Astrocyte of the spinal cord (primary cell): ENCODE measurements at regions not wholly inside any gene's neighbourhood (a gene's known extent, or its start where the extent isn't known, plus 50 kb on each side); places are given as distances from the start of the nearest gene placed in this dataset.

Experiments used
- DNase-seq: peaks from one replicate; pipeline ENCODE4 v3.0.0; 2011; ENCODE audit warnings: low read depth, low spot score
- H3K4me3 ChIP-seq: 2 replicates; pipeline ENCODE4 v1.5.1; 2011; ENCODE audit warnings: low read depth, mild to moderate bottlenecking, low read length, moderate library complexity
- in situ Hi-C: cut with HindIII; loops from 2 replicates; pipeline ENCODE4 v1.10.0; 2017; ENCODE audit warnings: low sequenced_read_pairs
- TF ChIP-seq, protein P1 (sequence below): IDR thresholded peaks from 2 replicates; pipeline ENCODE4 v1.5.1; 2012; ENCODE audit warnings: low read depth, mild to moderate bottlenecking, low read length, inconsistent platforms

DNA sequence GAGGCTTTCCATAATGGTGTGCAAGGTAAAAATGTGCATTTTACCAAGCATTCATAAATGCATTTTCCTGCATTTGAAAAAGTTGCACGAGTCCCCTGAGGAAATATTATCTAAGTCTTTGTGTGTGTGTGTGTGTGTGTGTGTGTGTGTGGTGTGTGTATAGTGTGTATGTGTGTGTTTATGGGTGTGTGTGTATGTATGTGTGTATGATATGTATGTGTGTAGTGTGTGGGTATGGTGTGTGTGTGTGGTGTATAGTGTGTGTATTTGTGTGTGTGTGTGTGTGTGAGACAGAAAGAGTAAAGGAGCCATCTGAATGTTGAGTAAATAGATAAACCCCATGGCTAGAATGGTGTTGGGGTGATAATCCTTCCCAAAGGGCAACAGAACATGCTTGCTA is 229.6 kb upstream of the TBC1D5 start:
- in situ Hi-C loops, result no loop called here
- no peak overlapping the region for H3K4me3 ChIP-seq
- TF ChIP-seq, protein P1, sequence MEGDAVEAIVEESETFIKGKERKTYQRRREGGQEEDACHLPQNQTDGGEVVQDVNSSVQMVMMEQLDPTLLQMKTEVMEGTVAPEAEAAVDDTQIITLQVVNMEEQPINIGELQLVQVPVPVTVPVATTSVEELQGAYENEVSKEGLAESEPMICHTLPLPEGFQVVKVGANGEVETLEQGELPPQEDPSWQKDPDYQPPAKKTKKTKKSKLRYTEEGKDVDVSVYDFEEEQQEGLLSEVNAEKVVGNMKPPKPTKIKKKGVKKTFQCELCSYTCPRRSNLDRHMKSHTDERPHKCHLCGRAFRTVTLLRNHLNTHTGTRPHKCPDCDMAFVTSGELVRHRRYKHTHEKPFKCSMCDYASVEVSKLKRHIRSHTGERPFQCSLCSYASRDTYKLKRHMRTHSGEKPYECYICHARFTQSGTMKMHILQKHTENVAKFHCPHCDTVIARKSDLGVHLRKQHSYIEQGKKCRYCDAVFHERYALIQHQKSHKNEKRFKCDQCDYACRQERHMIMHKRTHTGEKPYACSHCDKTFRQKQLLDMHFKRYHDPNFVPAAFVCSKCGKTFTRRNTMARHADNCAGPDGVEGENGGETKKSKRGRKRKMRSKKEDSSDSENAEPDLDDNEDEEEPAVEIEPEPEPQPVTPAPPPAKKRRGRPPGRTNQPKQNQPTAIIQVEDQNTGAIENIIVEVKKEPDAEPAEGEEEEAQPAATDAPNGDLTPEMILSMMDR, result no peak
- DNase-seq, result no peak

DNA sequence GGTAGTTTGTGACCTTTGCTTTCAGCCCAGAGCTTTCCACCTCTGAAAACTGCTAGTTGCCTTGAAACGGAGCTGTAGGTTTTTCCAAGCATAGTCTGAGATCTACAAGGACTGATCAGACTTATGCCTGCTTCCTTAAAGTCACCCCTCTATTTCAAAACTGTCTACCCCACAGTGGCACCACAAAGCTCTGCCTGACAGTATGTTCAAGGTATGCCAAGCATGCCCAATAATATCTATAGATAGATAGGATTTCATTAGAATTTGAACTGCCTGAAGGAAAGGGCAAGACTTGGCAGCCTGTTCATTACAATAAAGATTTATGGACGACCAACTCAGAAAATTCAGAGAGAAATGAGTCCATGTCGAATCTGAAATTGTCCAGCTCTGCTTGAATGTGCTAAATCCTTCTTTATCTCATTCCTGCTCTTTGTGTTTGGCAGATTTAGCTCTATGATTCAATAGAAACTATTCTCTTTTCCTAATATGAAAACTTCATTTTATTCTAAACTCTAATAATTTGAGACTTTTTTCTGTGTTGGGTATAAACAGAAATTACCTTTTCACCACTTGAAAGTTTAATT is 227.6 kb upstream of the TBC1D5 start:
- in situ Hi-C loops, result no loop called here
- DNase-seq, result no peak
- TF ChIP-seq, protein P1, result no peak
- H3K4me3 ChIP-seq, result no peak overlapping the region

DNA sequence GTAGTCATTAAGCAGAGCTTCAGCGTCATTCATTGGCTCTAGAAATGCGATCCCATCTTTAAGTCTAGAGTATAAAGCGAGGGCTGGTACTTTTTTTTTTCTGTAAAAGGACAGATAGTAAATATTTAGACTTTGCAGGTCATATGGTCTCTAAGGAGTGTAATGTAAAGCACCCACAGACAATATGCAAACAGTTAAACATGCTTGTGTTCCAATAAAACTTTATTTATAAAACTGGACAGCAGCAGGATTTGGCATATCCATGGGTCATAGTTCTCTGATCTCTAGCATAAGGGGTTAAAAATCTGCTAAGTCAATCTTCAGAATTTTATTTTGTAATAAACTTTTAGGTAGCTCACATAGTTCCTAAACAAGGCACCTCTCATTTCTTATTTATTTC is 226.8 kb upstream of the TBC1D5 start:
- no peak for DNase-seq
- H3K4me3 ChIP-seq, result no peak overlapping the region
- TF ChIP-seq, protein P1, result no peak
- in situ Hi-C loops, result no loop called here

DNA sequence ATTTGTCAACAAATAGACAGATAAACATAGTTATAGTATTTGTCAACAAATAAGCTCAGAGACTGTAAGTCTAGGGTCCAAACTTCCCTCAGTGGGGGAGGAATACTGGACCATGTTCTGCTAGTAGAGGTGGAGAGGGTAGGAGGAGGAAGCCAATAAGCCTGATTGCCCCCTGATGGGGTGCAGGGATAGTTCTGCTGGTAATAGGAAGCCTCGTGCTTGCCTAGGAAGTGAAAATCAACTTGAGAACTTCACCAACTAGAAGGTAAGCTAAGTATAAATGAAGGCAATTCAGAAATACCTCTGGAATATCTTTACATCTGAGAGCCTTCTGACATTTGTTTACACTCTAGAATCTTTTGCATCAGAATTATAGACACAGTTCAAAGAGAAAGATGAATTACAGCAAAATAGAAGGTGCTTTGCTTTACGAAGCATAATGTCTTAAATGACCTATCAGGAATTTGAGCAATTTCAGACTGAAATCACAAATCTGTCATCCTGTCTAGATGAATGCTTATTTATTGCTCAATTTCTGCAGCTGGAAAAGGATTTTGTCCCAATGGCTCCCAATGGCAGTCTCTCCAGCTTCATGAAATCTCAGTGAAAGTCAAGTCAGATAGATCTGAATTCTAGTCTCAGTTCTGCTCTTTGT is 225.6 kb upstream of the TBC1D5 start:
- TF ChIP-seq, protein P1, result no peak
- no peak for DNase-seq
- in situ Hi-C loops, result no loop called here
- no peak overlapping the region for H3K4me3 ChIP-seq

DNA sequence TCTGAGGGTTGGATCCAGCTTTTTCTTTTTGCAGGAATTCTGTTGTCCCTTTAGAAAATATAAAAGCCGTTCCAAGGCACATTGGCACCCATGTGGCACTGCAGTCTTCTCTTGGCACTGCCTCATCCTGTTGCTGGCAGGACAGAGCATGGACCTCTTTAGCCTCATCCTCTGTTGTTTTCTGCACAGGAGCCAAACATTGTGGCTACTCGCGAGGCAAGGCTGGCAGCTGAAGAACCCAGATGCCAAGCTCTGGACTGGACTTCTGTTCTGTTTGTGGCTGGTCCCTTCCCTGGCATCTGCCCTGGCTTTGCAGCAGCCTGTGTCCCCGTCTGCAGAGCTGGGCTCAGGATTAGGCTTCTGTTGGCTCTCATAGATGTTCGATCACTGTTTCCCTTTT is 224.7 kb upstream of the TBC1D5 start:
- TF ChIP-seq, protein P1, result no peak
- DNase-seq, result no peak
- in situ Hi-C loops, result no loop called here
- H3K4me3 ChIP-seq, result no peak overlapping the region

DNA sequence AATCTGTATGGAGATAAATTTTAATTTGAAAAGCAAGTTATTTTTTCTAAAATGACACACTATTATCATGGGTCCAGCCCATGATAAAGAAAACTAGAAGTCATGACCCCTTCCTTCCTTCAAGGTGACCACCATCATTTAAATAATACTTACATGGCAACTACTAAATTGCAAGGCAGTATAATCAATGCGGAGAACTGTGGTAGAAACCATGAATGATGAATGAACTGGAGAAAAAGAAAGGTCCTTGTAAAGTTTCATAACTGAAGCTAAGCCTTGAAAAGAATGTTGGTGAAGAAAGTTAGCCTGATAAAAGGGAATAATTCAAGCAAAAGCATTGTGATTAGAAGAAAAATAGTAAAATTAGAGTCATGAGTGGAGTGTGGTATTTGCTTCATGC is 222.9 kb upstream of the TBC1D5 start:
- in situ Hi-C loops, result no loop called here
- H3K4me3 ChIP-seq, result no peak overlapping the region
- no peak for DNase-seq
- TF ChIP-seq, protein P1, result no peak
